ENCODE measurements at regions not wholly inside any gene's neighbourhood (a gene's known extent, or its start where the extent isn't known, plus 50 kb on each side); places are given as distances from the start of the nearest gene placed in this dataset.

- no peaks in the 10 kb centered on the region for H3K36me3 ChIP-seq (ENCODE audit: control insufficient read depth in 4 of 4, insufficient read depth in 4 of 4, low read length in 4 of 4)
- no peak overlapping the region for H3K27ac ChIP-seq (ENCODE audit: low read depth in 1 of 2, low read length in 1 of 2)
- ATAC-seq (ENCODE audit: insufficient read depth, low FRiP score) (no peak), DNase-seq (no peak)
- no peaks in the 10 kb centered on the region for H3K9me3 ChIP-seq (ENCODE audit: control insufficient read depth in 4 of 4, insufficient read depth in 3 of 4, low read length in 3 of 4)
- WGBS, 2 donors = 78 to 87% methylated on average over 2 of the region's 2 CpGs
- TF ChIP-seq CTCF (IDR thresholded peaks at IDR 0.05; ENCODE audit: control extremely low read depth, extremely low read depth) = no peak
- H3K4me3 ChIP-seq = no peak overlapping the region
- H3K4me1 ChIP-seq (ENCODE audit: control insufficient read depth in 5 of 5, insufficient read depth in 5 of 5, low read length in 5 of 5) = peaks cover 0 to 6% (median 0%) of the 10 kb centered on the region in 5 donors
- H3K9ac ChIP-seq (ENCODE audit: insufficient read depth in 1 of 2, low read length in 2 of 2) = no peak overlapping the region
- peaks cover 0 to 2% (median 0%) of the 10 kb centered on the region in 3 donors for H3K27me3 ChIP-seq (ENCODE audit: control insufficient read depth in 3 of 3, insufficient read depth in 3 of 3, low read length in 2 of 3)
Observed at GRCh38 chr3:159637883-159638542, 350.6 kb upstream of the IL12A start.

GRCh38 chr3:159640225-159640624 lies 348.4 kb upstream of the IL12A start:
- Histone ChIP-seq H3K4me1 (ENCODE audit: control insufficient read depth in 5 of 5, insufficient read depth in 5 of 5, low read length in 5 of 5) (no peaks in the 10 kb centered on the region), H3K27me3 (ENCODE audit: control insufficient read depth in 3 of 3, insufficient read depth in 3 of 3, low read length in 2 of 3) (no peaks in the 10 kb centered on the region), H3K27ac (ENCODE audit: low read depth in 1 of 2, low read length in 1 of 2) (no peak overlapping the region), H3K36me3 (ENCODE audit: control insufficient read depth in 4 of 4, insufficient read depth in 4 of 4, low read length in 4 of 4) (no peaks in the 10 kb centered on the region), H3K4me3 (no peak overlapping the region), H3K9me3 (ENCODE audit: control insufficient read depth in 4 of 4, insufficient read depth in 3 of 4, low read length in 3 of 4) (no peaks in the 10 kb centered on the region), H3K9ac (ENCODE audit: insufficient read depth in 1 of 2, low read length in 2 of 2) (no peak overlapping the region)
- TF ChIP-seq CTCF (IDR thresholded peaks at IDR 0.05; ENCODE audit: control extremely low read depth, extremely low read depth) = no peak
- 90% methylated on average over 4 of the region's 4 CpGs for WGBS, 2 donors
- DNase-seq (no peak), ATAC-seq (ENCODE audit: insufficient read depth, low FRiP score) (no peak)

- DNase-seq (no peak), ATAC-seq (ENCODE audit: insufficient read depth, low FRiP score) (no peak)
- Histone ChIP-seq H3K9ac (ENCODE audit: insufficient read depth in 1 of 2, low read length in 2 of 2) (no peak overlapping the region), H3K27me3 (ENCODE audit: control insufficient read depth in 3 of 3, insufficient read depth in 3 of 3, low read length in 2 of 3) (no peaks in the 10 kb centered on the region), H3K36me3 (ENCODE audit: control insufficient read depth in 4 of 4, insufficient read depth in 4 of 4, low read length in 4 of 4) (no peaks in the 10 kb centered on the region), H3K4me3 (no peak overlapping the region), H3K27ac (ENCODE audit: low read depth in 1 of 2, low read length in 1 of 2) (no peak overlapping the region), H3K9me3 (ENCODE audit: control insufficient read depth in 4 of 4, insufficient read depth in 3 of 4, low read length in 3 of 4) (no peaks in the 10 kb centered on the region), H3K4me1 (ENCODE audit: control insufficient read depth in 5 of 5, insufficient read depth in 5 of 5, low read length in 5 of 5) (no peaks in the 10 kb centered on the region)
- TF ChIP-seq CTCF (IDR thresholded peaks at IDR 0.05; ENCODE audit: control extremely low read depth, extremely low read depth) = no peak
Observed at GRCh38 chr3:159643406-159643805, 345.2 kb upstream of the IL12A start.

GRCh38 chr3:159645874-159646273 lies 342.8 kb upstream of the IL12A start:
- no peaks in the 10 kb centered on the region for H3K9me3 ChIP-seq (ENCODE audit: control insufficient read depth in 4 of 4, insufficient read depth in 3 of 4, low read length in 3 of 4)
- H3K36me3 ChIP-seq (ENCODE audit: control insufficient read depth in 4 of 4, insufficient read depth in 4 of 4, low read length in 4 of 4) = no peaks in the 10 kb centered on the region
- TF ChIP-seq CTCF (IDR thresholded peaks at IDR 0.05; ENCODE audit: control extremely low read depth, extremely low read depth) = no peak
- no peak for DNase-seq
- H3K27me3 ChIP-seq (ENCODE audit: control insufficient read depth in 3 of 3, insufficient read depth in 3 of 3, low read length in 2 of 3) = no peaks in the 10 kb centered on the region
- H3K9ac ChIP-seq (ENCODE audit: insufficient read depth in 1 of 2, low read length in 2 of 2) = no peak overlapping the region
- 87 to 93% methylated on average over 1 of the region's 1 CpG for WGBS, 2 donors
- H3K27ac ChIP-seq (ENCODE audit: low read depth in 1 of 2, low read length in 1 of 2) = no peak overlapping the region
- H3K4me1 ChIP-seq (ENCODE audit: control insufficient read depth in 5 of 5, insufficient read depth in 5 of 5, low read length in 5 of 5) = no peaks in the 10 kb centered on the region
- H3K4me3 ChIP-seq = no peak overlapping the region
- no peak for ATAC-seq (ENCODE audit: insufficient read depth, low FRiP score)
